Testis (tissue), 2 donors: ENCODE measurements at regions not wholly inside any gene's neighbourhood (a gene's known extent, or its start where the extent isn't known, plus 50 kb on each side); places are given as distances from the start of the nearest gene placed in this dataset.

Source experiments
- POLR2A ChIP-seq: fragments of 450-650 bp; IDR thresholded peaks from one replicate; pipeline ENCODE4 v1.6.1; 2017; ENCODE audit warnings: antibody characterized with exemption, mild to moderate bottlenecking, moderate library complexity
- TF ChIP-seq, protein P1 (sequence below), 3 experiments: fragments of 450-650 bp in 2 of 3; fragments of 200-600 bp in 1 of 3; sonication (generic) in 1 of 3; IDR thresholded peaks; one replicate each; pipeline ENCODE4 v1.5.1; 2016 to 2019; ENCODE audit warnings: antibody characterized with exemption in 3 of 3, mild to moderate bottlenecking in 2 of 3, moderate library complexity in 1 of 3

DNA sequence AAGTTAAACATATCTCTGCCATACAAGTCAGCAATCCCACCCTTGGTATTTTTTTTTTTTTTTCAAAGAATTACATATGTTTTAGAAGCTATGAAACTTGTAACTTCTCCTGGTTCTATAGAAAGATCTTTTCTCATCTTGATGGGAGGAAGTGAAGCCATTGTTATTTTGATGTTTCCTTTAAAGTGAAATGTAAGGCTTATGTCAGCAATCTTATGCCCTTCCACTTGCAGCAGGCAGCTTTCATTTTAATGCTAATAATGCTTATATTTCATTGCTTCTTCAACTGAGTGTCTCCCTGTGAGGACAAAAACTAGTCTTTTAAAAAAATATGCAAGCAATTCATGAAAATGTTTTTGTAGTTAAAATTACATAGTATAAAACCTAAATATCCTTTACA, 1614.7 kb downstream of the KHDRBS2 start:
- TF ChIP-seq, protein P1, sequence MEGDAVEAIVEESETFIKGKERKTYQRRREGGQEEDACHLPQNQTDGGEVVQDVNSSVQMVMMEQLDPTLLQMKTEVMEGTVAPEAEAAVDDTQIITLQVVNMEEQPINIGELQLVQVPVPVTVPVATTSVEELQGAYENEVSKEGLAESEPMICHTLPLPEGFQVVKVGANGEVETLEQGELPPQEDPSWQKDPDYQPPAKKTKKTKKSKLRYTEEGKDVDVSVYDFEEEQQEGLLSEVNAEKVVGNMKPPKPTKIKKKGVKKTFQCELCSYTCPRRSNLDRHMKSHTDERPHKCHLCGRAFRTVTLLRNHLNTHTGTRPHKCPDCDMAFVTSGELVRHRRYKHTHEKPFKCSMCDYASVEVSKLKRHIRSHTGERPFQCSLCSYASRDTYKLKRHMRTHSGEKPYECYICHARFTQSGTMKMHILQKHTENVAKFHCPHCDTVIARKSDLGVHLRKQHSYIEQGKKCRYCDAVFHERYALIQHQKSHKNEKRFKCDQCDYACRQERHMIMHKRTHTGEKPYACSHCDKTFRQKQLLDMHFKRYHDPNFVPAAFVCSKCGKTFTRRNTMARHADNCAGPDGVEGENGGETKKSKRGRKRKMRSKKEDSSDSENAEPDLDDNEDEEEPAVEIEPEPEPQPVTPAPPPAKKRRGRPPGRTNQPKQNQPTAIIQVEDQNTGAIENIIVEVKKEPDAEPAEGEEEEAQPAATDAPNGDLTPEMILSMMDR (IDR thresholded peaks at IDR 0.05): no peak
- no peak for TF ChIP-seq POLR2A
